C4-2B (cell line): ENCODE measurements at regions not wholly inside any gene's neighbourhood (a gene's known extent, or its start where the extent isn't known, plus 50 kb on each side); places are given as distances from the start of the nearest gene placed in this dataset.

Experiments
- H3K27ac ChIP-seq: fragments of 450-650 bp; 2 replicates; pipeline ENCODE4 v1.5.1; 2017
- CTCF ChIP-seq: fragments of 450-650 bp; conservative IDR thresholded peaks from 2 replicates; pipeline ENCODE4 v1.5.1; 2017; ENCODE audit warnings: mild to moderate bottlenecking
- ZFX ChIP-seq: fragments of 450-650 bp; IDR thresholded peaks from 2 replicates; pipeline ENCODE4 v1.6.1; 2017

GRCh38 chr2:163066085-163066484, 227.5 kb upstream of the KCNH7 start:
- TF ChIP-seq ZFX = no peak
- TF ChIP-seq CTCF = no peak
- H3K27ac ChIP-seq = no peak overlapping the region

GRCh38 chr2:163062524-163062923, 224.0 kb upstream of the KCNH7 start:
- H3K27ac ChIP-seq = no peak overlapping the region
- TF ChIP-seq CTCF (no peak), ZFX (no peak)

- TF ChIP-seq ZFX (no peak), CTCF (no peak)
These were observed 208.0 kb upstream of the KCNH7 start for GRCh38 chr2:163046615-163047014.

GRCh38 chr2:163045830-163046229, 207.3 kb upstream of the KCNH7 start:
- TF ChIP-seq CTCF (no peak), ZFX (no peak)
- no peak overlapping the region for H3K27ac ChIP-seq

More at GRCh38 chr2:163046615-163047014, 208.0 kb upstream of the KCNH7 start:
- no peak overlapping the region for H3K27ac ChIP-seq

- TF ChIP-seq ZFX (no peak), CTCF (no peak)
These were observed 205.5 kb upstream of the KCNH7 start for GRCh38 chr2:163044114-163044513.

GRCh38 chr2:163043201-163043600, 204.6 kb upstream of the KCNH7 start:
- TF ChIP-seq ZFX (no peak), CTCF (no peak)
- no peak overlapping the region for H3K27ac ChIP-seq

More at GRCh38 chr2:163044114-163044513, 205.5 kb upstream of the KCNH7 start:
- no peak overlapping the region for H3K27ac ChIP-seq

- no peak overlapping the region for H3K27ac ChIP-seq
- TF ChIP-seq CTCF (no peak), ZFX (no peak)
These were observed 200.7 kb upstream of the KCNH7 start for GRCh38 chr2:163039266-163039665.
